ENCODE measurements at regions not wholly inside any gene's neighbourhood (a gene's known extent, or its start where the extent isn't known, plus 50 kb on each side); places are given as distances from the start of the nearest gene placed in this dataset.

GRCh38 chr11:92766698-92767097 lies 202.8 kb upstream of the MTNR1B start:
- WGBS, 3 donors = 85 to 91% (median 90%) methylated on average over 7 of the region's 7 CpGs
- H3K27me3 ChIP-seq = no peaks in the 10 kb centered on the region
- H3K4me1 ChIP-seq (ENCODE audit: insufficient read depth) = peaks cover 2% of the 10 kb centered on the region
- H3K9me3 ChIP-seq = no peaks in the 10 kb centered on the region
- intact Hi-C loops (cut with DNase I) = no loop called here
- TF ChIP-seq CTCF (IDR thresholded peaks at IDR 0.05) = no peak
- no peak for TF ChIP-seq POLR2A (IDR thresholded peaks at IDR 0.05)
- no peak for TF ChIP-seq EP300 (IDR thresholded peaks at IDR 0.05)
- DNase-seq = no peak
- no peak overlapping the region for H3K4me3 ChIP-seq
- no peak overlapping the region for H3K27ac ChIP-seq
- no peaks in the 10 kb centered on the region for H3K36me3 ChIP-seq

GRCh38 chr11:92767416-92767815 lies 202.0 kb upstream of the MTNR1B start:
- Histone ChIP-seq H3K27me3 (no peaks in the 10 kb centered on the region), H3K36me3 (no peaks in the 10 kb centered on the region), H3K4me3 (no peak overlapping the region), H3K4me1 (ENCODE audit: insufficient read depth) (peaks cover 2% of the 10 kb centered on the region), H3K27ac (no peak overlapping the region), H3K9me3 (no peaks in the 10 kb centered on the region)
- DNase-seq = no peak
- TF ChIP-seq EP300 (IDR thresholded peaks at IDR 0.05) (no peak), CTCF (IDR thresholded peaks at IDR 0.05) (no peak), POLR2A (IDR thresholded peaks at IDR 0.05) (no peak)
- intact Hi-C loops (cut with DNase I) = no loop called here
- 88 to 100% (median 96%) methylated on average over 1 of the region's 1 CpG for WGBS, 3 donors

- H3K27me3 ChIP-seq = no peaks in the 10 kb centered on the region
- no peaks in the 10 kb centered on the region for H3K9me3 ChIP-seq
- intact Hi-C loops (cut with DNase I) = no loop called here
- H3K27ac ChIP-seq = no peak overlapping the region
- H3K4me3 ChIP-seq = no peak overlapping the region
- no peaks in the 10 kb centered on the region for H3K36me3 ChIP-seq
- peaks cover 2% of the 10 kb centered on the region for H3K4me1 ChIP-seq (ENCODE audit: insufficient read depth)
- WGBS, 3 donors = 90 to 92% (median 90%) methylated on average over 5 of the region's 5 CpGs
- TF ChIP-seq EP300 (IDR thresholded peaks at IDR 0.05) (no peak), POLR2A (IDR thresholded peaks at IDR 0.05) (no peak), CTCF (IDR thresholded peaks at IDR 0.05) (no peak)
- no peak for DNase-seq
Observed at GRCh38 chr11:92768121-92768840, 201.2 kb upstream of the MTNR1B start.

- H3K4me1 ChIP-seq (ENCODE audit: insufficient read depth) = peaks cover 2% of the 10 kb centered on the region
- TF ChIP-seq POLR2A (IDR thresholded peaks at IDR 0.05) = no peak
- TF ChIP-seq CTCF (IDR thresholded peaks at IDR 0.05) = no peak
- no peak for TF ChIP-seq EP300 (IDR thresholded peaks at IDR 0.05)
- H3K4me3 ChIP-seq = no peak overlapping the region
- intact Hi-C loops (cut with DNase I) = no loop called here
- H3K27ac ChIP-seq = no peak overlapping the region
- no peaks in the 10 kb centered on the region for H3K27me3 ChIP-seq
- WGBS, 3 donors = 44 to 48% (median 45%) methylated on average over 2 of the region's 2 CpGs
- no peaks in the 10 kb centered on the region for H3K9me3 ChIP-seq
- H3K36me3 ChIP-seq = no peaks in the 10 kb centered on the region
- no peak for DNase-seq
Observed at GRCh38 chr11:92769112-92769511, 200.3 kb upstream of the MTNR1B start.
